ENCODE measurements at regions not wholly inside any gene's neighbourhood (a gene's known extent, or its start where the extent isn't known, plus 50 kb on each side); places are given as distances from the start of the nearest gene placed in this dataset.
"Not testable (repeated sequence)": the region's sequence is repeated elsewhere in the genome, so short reads cannot be mapped to it uniquely, and the experiment has no call there.

DNA sequence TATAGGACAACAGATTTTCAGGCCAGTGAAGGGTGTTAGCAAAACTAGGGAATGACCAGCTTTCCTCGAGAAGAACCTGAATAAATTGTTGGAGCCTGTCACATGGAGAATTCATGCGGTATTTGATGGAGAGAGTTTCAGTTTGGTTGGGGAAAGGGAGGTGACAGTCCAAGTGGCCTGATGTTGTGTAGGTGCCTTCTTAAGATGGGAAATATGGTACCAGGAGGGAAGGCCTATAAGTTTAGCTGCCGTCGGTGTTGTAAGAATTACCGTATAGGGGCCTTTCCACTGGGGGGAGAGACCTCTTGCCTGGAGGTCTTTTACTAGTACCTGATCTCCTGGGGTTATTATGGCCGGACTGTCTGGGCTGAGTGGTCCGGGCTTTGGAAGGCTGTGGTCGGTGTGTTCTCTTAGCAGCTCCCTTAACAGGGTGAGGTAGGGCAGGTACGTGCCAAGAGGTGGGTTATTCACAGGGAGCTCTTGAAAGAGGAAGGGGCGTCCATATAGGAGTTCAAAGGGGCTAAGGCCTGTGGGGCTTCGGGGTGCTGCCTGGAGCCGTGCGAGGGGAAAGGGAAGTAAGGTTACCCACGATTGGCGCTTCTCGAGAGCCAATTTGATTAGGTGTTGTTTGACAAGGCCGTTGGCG lies 641.1 kb upstream of the DPP6 start:
- TF ChIP-seq, protein P1, sequence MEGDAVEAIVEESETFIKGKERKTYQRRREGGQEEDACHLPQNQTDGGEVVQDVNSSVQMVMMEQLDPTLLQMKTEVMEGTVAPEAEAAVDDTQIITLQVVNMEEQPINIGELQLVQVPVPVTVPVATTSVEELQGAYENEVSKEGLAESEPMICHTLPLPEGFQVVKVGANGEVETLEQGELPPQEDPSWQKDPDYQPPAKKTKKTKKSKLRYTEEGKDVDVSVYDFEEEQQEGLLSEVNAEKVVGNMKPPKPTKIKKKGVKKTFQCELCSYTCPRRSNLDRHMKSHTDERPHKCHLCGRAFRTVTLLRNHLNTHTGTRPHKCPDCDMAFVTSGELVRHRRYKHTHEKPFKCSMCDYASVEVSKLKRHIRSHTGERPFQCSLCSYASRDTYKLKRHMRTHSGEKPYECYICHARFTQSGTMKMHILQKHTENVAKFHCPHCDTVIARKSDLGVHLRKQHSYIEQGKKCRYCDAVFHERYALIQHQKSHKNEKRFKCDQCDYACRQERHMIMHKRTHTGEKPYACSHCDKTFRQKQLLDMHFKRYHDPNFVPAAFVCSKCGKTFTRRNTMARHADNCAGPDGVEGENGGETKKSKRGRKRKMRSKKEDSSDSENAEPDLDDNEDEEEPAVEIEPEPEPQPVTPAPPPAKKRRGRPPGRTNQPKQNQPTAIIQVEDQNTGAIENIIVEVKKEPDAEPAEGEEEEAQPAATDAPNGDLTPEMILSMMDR (IDR thresholded peaks at IDR 0.05) = not testable (repeated sequence)
- TF ChIP-seq POLR2AphosphoS5 (IDR thresholded peaks at IDR 0.05) = not testable (repeated sequence)
